ENCODE measurements at regions not wholly inside any gene's neighbourhood (a gene's known extent, or its start where the extent isn't known, plus 50 kb on each side); places are given as distances from the start of the nearest gene placed in this dataset.

- POLR2A ChIA-PET, result no interaction called here
- Histone ChIP-seq H4K20me1 (ENCODE audit: insufficient read depth) (no peaks in the 10 kb centered on the region), H3K9me3 (no peaks in the 10 kb centered on the region), H3K27me3 (ENCODE audit: insufficient read depth) (no peaks in the 10 kb centered on the region), H3K27ac (ENCODE audit: low read depth in 2 of 2, low read length in 1 of 2) (peak overlapping the region in 1 of 2 experiments; percentile 82; a peak in 3 of 4 replicates), H3K9me2 (no peaks in the 10 kb centered on the region), H3K4me2 (peak overlapping the region; percentile 51; the same call in 1 of the 2 replicates), H3K79me2 (ENCODE audit: insufficient read depth) (no peaks in the 10 kb centered on the region), H3K9ac (peak overlapping the region; percentile 20; the same call in 1 of the 2 replicates), H3F3A (replicated peaks; ENCODE audit: insufficient read depth) (peaks cover 9% of the 10 kb centered on the region), H3K4me3 (ENCODE audit: low read depth in 2 of 2, low read length in 1 of 2) (no peak overlapping the region), H3K36me3 (replicated peaks in 1 of 2; ENCODE audit: control insufficient read depth in 1 of 2, insufficient read depth in 2 of 2, low read length in 1 of 2) (no peaks in the 10 kb centered on the region), H2AFZ (ENCODE audit: low read depth) (peak overlapping the region; percentile 44; the same call in 1 of the 2 replicates), H3K4me1 (ENCODE audit: control insufficient read depth in 1 of 2, insufficient read depth in 2 of 2, low read depth in 1 of 2, low read length in 1 of 2) (peaks cover 2 to 3% of the 10 kb centered on the region in 2 experiments; a peak in 3 of 4 replicates)
- WGBS (ENCODE audit: low lambda C conversion rate), result 28% methylated on average over 5 of the region's 5 CpGs
- CTCF ChIA-PET, result no interaction called here
- DNase-seq, result no peak
- TF ChIP-seq CTCF (IDR thresholded peaks at IDR 0.05) (no peak), TCF12 (IDR thresholded peaks at IDR 0.05) (peak; percentile 90), FOSL2 (IDR thresholded peaks at IDR 0.05; ENCODE audit: borderline replicate concordance, low read depth) (peak; percentile 93), EZH2phosphoT487 (IDR thresholded peaks at IDR 0.05; ENCODE audit: borderline replicate concordance, low read depth) (no peak), POLR2AphosphoS5 (IDR thresholded peaks at IDR 0.05; ENCODE audit: low read depth, low read length) (peak; percentile 43; the same call in 1 of the 2 replicates), JUND (IDR thresholded peaks at IDR 0.05) (peak; percentile 94), SIN3A (IDR thresholded peaks at IDR 0.05; ENCODE audit: borderline replicate concordance, low read depth, low read length) (no peak), CHD2 (IDR thresholded peaks at IDR 0.05; ENCODE audit: low read length, partially characterized antibody) (no peak), TEAD4 (IDR thresholded peaks at IDR 0.05; ENCODE audit: borderline replicate concordance, insufficient read depth) (peak; percentile 91), FOXJ3 (CRISPR knock-in tag; IDR thresholded peaks at IDR 0.05) (no peak), TAF1 (IDR thresholded peaks at IDR 0.05; ENCODE audit: borderline replicate concordance, low read depth, low read length) (no peak; the same call in 1 of the 2 replicates), FOXM1 (IDR thresholded peaks at IDR 0.05; ENCODE audit: low read depth) (peak; percentile 51; the same call in 1 of the 2 replicates), NRF1 (IDR thresholded peaks at IDR 0.05; ENCODE audit: low read depth, low read length) (no peak), ZBTB33 (IDR thresholded peaks at IDR 0.05; ENCODE audit: borderline replicate concordance, low read depth) (0 out of 2 replicates have a peak, but pooled peaks have one; percentile 43), GABPA (IDR thresholded peaks at IDR 0.05; ENCODE audit: low read depth) (no peak), NFIC (IDR thresholded peaks at IDR 0.05; ENCODE audit: borderline replicate concordance) (peak; percentile 47), ELF1 (IDR thresholded peaks at IDR 0.05) (peak; percentile 64), SMC3 (IDR thresholded peaks at IDR 0.05; ENCODE audit: low read depth, low read length) (no peak), PBX3 (IDR thresholded peaks at IDR 0.05) (peak; percentile 96), RFX5 (IDR thresholded peaks at IDR 0.05; ENCODE audit: low read length) (no peak), USF2 (IDR thresholded peaks at IDR 0.05; ENCODE audit: borderline replicate concordance, low read depth, low read length) (no peak), RCOR1 (IDR thresholded peaks at IDR 0.05; ENCODE audit: low read length) (no peak), REST (IDR thresholded peaks at IDR 0.05; ENCODE audit: low read depth, low read length) (0 out of 2 replicates have a peak, but pooled peaks have one; percentile 15), MEF2A (IDR thresholded peaks at IDR 0.05; ENCODE audit: borderline replicate concordance, low read depth) (peak; percentile 24; the same call in 1 of the 2 replicates), GATA2 (CRISPR knock-in tag; IDR thresholded peaks at IDR 0.05) (no peak), RAD21 (IDR thresholded peaks at IDR 0.05; ENCODE audit: low read length) (no peak), YY1 (IDR thresholded peaks at IDR 0.05; ENCODE audit: low read depth) (no peak)
Observed at GRCh38 chr1:96370757-96371156, 350.8 kb upstream of the PTBP2 start.

Data from SK-N-SH (cell line).